CD14-positive monocyte (primary cell): ENCODE measurements at regions not wholly inside any gene's neighbourhood (a gene's known extent, or its start where the extent isn't known, plus 50 kb on each side); places are given as distances from the start of the nearest gene placed in this dataset.

ENCODE experiments used
- DNase-seq, 3 donors: peaks; one replicate each; pipeline ENCODE4 v3.0.0-alpha.2; 2011 to 2022
- H2AFZ ChIP-seq: 2 replicates; pipeline ENCODE4 v1.6.0; 2012; ENCODE audit warnings: mild to moderate bottlenecking, low read depth, low read length, inconsistent platforms; ENCODE audit not compliant: insufficient read depth, poor library complexity, severe bottlenecking
- H3K27ac ChIP-seq, 2 donors: 1 replicate in 1 of 2; 2 replicates in 1 of 2; pipeline ENCODE4 v1.5.1; 2012 to 2013; ENCODE audit warnings: low read length in 2 of 2, control low read depth in 1 of 2, inconsistent platforms in 1 of 2, low read depth in 1 of 2, mild to moderate bottlenecking in 1 of 2
- H3K27me3 ChIP-seq, 2 donors: one replicate each; pipeline versions ENCODE4 v1.6.0 to v1.6.1; 2011 to 2013; ENCODE audit warnings: low read length in 2 of 2; ENCODE audit not compliant: control insufficient read depth in 2 of 2, insufficient read depth in 2 of 2
- H3K36me3 ChIP-seq, 2 donors: replicated peaks in 1 of 2; 1 replicate in 1 of 2; 2 replicates in 1 of 2; pipeline versions ENCODE4 v1.5.1 to v1.6.1; 2012 to 2013; ENCODE audit warnings: low read length in 2 of 2, control low read depth in 1 of 2, inconsistent platforms in 1 of 2, mild to moderate bottlenecking in 1 of 2; ENCODE audit not compliant: insufficient read depth in 2 of 2, control insufficient read depth in 1 of 2
- H3K4me1 ChIP-seq, 2 donors: 1 replicate in 1 of 2; 2 replicates in 1 of 2; pipeline versions ENCODE4 v1.5.1 to v1.6.1; 2012 to 2013; ENCODE audit warnings: low read length in 2 of 2, control low read depth in 1 of 2, inconsistent platforms in 1 of 2, mild to moderate bottlenecking in 1 of 2, moderate library complexity in 1 of 2; ENCODE audit not compliant: insufficient read depth in 2 of 2, control insufficient read depth in 1 of 2
- H3K4me2 ChIP-seq: replicated peaks from 2 replicates; pipeline ENCODE3; 2012; ENCODE audit warnings: low read length, moderate library complexity, mild to moderate bottlenecking; ENCODE audit not compliant: poor library complexity, severe bottlenecking; ENCODE audit errors: extremely low read depth
- H3K4me3 ChIP-seq, 3 experiments: fragments of 200-600 bp in 1 of 3; sonication (generic) in 1 of 3; replicated peaks in 1 of 3; 1 replicate in 2 of 3; 2 replicates in 1 of 3; pipeline ENCODE4 v1.5.1; 2011 to 2013; ENCODE audit warnings: low read length in 3 of 3, mild to moderate bottlenecking in 3 of 3, control low read depth in 2 of 3, low read depth in 2 of 3, inconsistent platforms in 1 of 3, moderate library complexity in 1 of 3
- H3K79me2 ChIP-seq: 2 replicates; pipeline ENCODE4 v1.6.0; 2012; ENCODE audit warnings: mild to moderate bottlenecking, control low read depth, inconsistent platforms, low read length, moderate library complexity; ENCODE audit not compliant: insufficient read depth
- H3K9ac ChIP-seq: 2 replicates; pipeline ENCODE4 v1.6.0; 2017; ENCODE audit warnings: low read length, mild to moderate bottlenecking; ENCODE audit not compliant: insufficient read depth, poor library complexity, severe bottlenecking
- H3K9me3 ChIP-seq, 2 donors: replicated peaks in 1 of 2; 1 replicate in 1 of 2; 2 replicates in 1 of 2; pipeline versions ENCODE4 v1.5.1 to v1.6.1; 2012 to 2013; ENCODE audit warnings: low read length in 2 of 2, control low read depth in 1 of 2; ENCODE audit not compliant: control insufficient read depth in 1 of 2, insufficient read depth in 1 of 2
- H4K20me1 ChIP-seq: 2 replicates; pipeline ENCODE4 v1.6.0; 2012; ENCODE audit warnings: mild to moderate bottlenecking, low read length, control low read depth, moderate library complexity; ENCODE audit not compliant: insufficient read depth
- H3K27ac Mint-ChIP-seq, 7 donors: one replicate each; pipeline ENCODE4 v1.8.0; 2020; ENCODE audit warnings: mild to moderate bottlenecking in 7 of 7, mixed read lengths in 7 of 7, moderate library complexity in 6 of 7, inconsistent platforms in 2 of 7
- H3K27me3 Mint-ChIP-seq, 3 donors: one replicate each; pipeline ENCODE4 v1.8.0; 2021 to 2022; ENCODE audit warnings: low read depth in 3 of 3, mild to moderate bottlenecking in 3 of 3, mixed read lengths in 3 of 3, moderate library complexity in 3 of 3, inconsistent platforms in 1 of 3
- H3K36me3 Mint-ChIP-seq, 2 donors: one replicate each; pipeline ENCODE4 v1.8.0; 2020; ENCODE audit warnings: mixed read lengths in 2 of 2, inconsistent platforms in 1 of 2, mild to moderate bottlenecking in 1 of 2
- H3K4me1 Mint-ChIP-seq: one replicate; pipeline ENCODE4 v1.8.0; 2020; ENCODE audit warnings: mild to moderate bottlenecking, mixed read lengths
- H3K4me3 Mint-ChIP-seq, 2 donors: one replicate each; pipeline ENCODE4 v1.8.0; 2020; ENCODE audit warnings: mild to moderate bottlenecking in 2 of 2, mixed read lengths in 2 of 2, moderate library complexity in 1 of 2
- H3K9me3 Mint-ChIP-seq, 7 donors: one replicate each; pipeline ENCODE4 v1.8.0; 2020 to 2022; ENCODE audit warnings: mixed read lengths in 7 of 7, mild to moderate bottlenecking in 6 of 7, moderate library complexity in 6 of 7, inconsistent platforms in 2 of 7
- WGBS: methylation state at CpG from one replicate; pipeline ENCODE4 v1.1.5; 2013; ENCODE audit warnings: missing lambda C conversion rate; ENCODE audit not compliant: insufficient coverage; 5-methylcytosine and 5-hydroxymethylcytosine counted together
- intact Hi-C, 2 donors: fragments of 100-400 bp; cut with micrococcal nuclease; formaldehyde crosslinking; loops; one replicate each; pipeline versions ENCODE4 v1.15.0 to v1.15.1; 2023
- TF ChIP-seq, protein P1 (sequence below): fragments of 200-600 bp; IDR thresholded peaks from one replicate; pipeline ENCODE4 v1.8.0; 2022; ENCODE audit warnings: antibody characterized with exemption, mild to moderate bottlenecking

DNA sequence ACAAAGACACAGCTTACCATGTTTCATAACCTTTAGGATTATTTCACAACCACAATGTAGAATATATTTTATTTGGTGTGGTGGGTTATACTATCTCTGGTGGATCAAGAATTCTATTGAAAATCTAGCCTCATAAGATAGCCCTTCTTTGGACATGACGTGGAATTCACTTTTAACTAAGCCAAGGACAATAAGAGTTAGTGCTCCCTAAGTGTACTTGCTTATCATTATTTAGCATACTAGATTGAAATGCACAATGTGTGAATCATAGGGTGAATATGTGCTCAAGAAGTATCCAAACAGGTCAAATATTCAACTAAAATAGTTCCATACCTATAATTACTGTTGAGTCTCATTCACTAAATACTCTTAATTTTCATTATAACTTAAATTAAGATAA lies 1179.5 kb upstream of the GOT2 start:
- Histone ChIP-seq H3K79me2 (no peaks in the 10 kb centered on the region), H3K36me3 (no peaks in the 10 kb centered on the region), H3K4me2 (no peak overlapping the region), H3K4me1 (no peaks in the 10 kb centered on the region), H3K27me3 (no peaks in the 10 kb centered on the region), H2AFZ (no peak overlapping the region), H3K27ac (no peak overlapping the region), H4K20me1 (no peaks in the 10 kb centered on the region), H3K4me3 (no peak overlapping the region), H3K9me3 (peaks cover 0 to 6% of the 10 kb centered on the region in 2 donors), H3K9ac (no peak overlapping the region)
- H3K36me3 Mint-ChIP-seq, result no peaks in the 10 kb centered on the region
- WGBS, result no CpG with 5 or more reads among the region's 1 CpG
- intact Hi-C loops, result no loop called here
- peaks cover 0 to 2% (median 0%) of the 10 kb centered on the region in 3 donors for H3K27me3 Mint-ChIP-seq
- no peak overlapping the region for H3K27ac Mint-ChIP-seq
- H3K4me3 Mint-ChIP-seq, result no peak overlapping the region
- no peak for DNase-seq
- TF ChIP-seq, protein P1, sequence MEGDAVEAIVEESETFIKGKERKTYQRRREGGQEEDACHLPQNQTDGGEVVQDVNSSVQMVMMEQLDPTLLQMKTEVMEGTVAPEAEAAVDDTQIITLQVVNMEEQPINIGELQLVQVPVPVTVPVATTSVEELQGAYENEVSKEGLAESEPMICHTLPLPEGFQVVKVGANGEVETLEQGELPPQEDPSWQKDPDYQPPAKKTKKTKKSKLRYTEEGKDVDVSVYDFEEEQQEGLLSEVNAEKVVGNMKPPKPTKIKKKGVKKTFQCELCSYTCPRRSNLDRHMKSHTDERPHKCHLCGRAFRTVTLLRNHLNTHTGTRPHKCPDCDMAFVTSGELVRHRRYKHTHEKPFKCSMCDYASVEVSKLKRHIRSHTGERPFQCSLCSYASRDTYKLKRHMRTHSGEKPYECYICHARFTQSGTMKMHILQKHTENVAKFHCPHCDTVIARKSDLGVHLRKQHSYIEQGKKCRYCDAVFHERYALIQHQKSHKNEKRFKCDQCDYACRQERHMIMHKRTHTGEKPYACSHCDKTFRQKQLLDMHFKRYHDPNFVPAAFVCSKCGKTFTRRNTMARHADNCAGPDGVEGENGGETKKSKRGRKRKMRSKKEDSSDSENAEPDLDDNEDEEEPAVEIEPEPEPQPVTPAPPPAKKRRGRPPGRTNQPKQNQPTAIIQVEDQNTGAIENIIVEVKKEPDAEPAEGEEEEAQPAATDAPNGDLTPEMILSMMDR, result no peak
- peaks cover 0 to 5% (median 0%) of the 10 kb centered on the region in 7 donors for H3K9me3 Mint-ChIP-seq
- H3K4me1 Mint-ChIP-seq, result no peaks in the 10 kb centered on the region

DNA sequence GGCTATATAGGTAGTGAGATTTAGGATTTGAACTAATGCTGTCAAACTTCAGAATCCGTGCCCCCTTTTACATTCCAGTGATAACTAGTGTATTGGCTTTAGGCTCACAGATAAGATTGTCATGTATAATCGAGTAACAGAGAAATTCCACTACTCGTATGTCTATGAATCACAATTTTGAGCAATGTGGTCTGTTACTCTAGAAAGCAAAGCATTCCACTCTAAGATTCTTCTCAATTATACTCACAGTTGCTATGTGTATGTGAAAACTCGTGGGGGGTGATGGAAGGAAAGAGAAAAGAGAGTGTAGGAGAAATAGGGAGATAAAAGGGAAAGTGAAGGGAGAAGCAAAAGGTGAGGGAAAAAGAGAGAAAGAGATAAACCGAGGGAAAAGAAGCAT lies 1175.1 kb upstream of the GOT2 start:
- Histone ChIP-seq H3K4me2 (no peak overlapping the region), H3K27ac (no peak overlapping the region)

More for the DNA sequence above, 1175.1 kb upstream of the GOT2 start:
- no peaks in the 10 kb centered on the region for H3K36me3 ChIP-seq
- Mint-ChIP-seq H3K36me3 (no peaks in the 10 kb centered on the region), H3K4me3 (no peak overlapping the region), H3K4me1 (no peaks in the 10 kb centered on the region), H3K9me3 (peaks cover 0 to 15% (median 3%) of the 10 kb centered on the region in 7 donors), H3K27ac (no peak overlapping the region), H3K27me3 (peaks cover 0 to 4% (median 1%) of the 10 kb centered on the region in 3 donors)
- no peaks in the 10 kb centered on the region for H3K27me3 ChIP-seq
- H3K4me1 ChIP-seq, result no peaks in the 10 kb centered on the region
- no peak overlapping the region for H3K9ac ChIP-seq
- H4K20me1 ChIP-seq, result no peaks in the 10 kb centered on the region
- H2AFZ ChIP-seq, result no peak overlapping the region
- no peaks in the 10 kb centered on the region for H3K9me3 ChIP-seq
- TF ChIP-seq, protein P1, result no peak
- DNase-seq, result no peak
- WGBS, result no CpG with 5 or more reads among the region's 5 CpGs
- no peak overlapping the region for H3K4me3 ChIP-seq
- intact Hi-C loops, result no loop called here
- no peaks in the 10 kb centered on the region for H3K79me2 ChIP-seq
